GM12873 (cell line): ENCODE measurements at regions not wholly inside any gene's neighbourhood (a gene's known extent, or its start where the extent isn't known, plus 50 kb on each side); places are given as distances from the start of the nearest gene placed in this dataset.

Experiments
- TF ChIP-seq, protein P1 (sequence below): IDR thresholded peaks from 2 replicates; pipeline ENCODE4 v1.5.1; 2012; ENCODE audit warnings: low read depth, mild to moderate bottlenecking, moderate library complexity, low read length, control low read depth; ENCODE audit not compliant: insufficient read depth; ENCODE audit errors: missing control alignments

DNA sequence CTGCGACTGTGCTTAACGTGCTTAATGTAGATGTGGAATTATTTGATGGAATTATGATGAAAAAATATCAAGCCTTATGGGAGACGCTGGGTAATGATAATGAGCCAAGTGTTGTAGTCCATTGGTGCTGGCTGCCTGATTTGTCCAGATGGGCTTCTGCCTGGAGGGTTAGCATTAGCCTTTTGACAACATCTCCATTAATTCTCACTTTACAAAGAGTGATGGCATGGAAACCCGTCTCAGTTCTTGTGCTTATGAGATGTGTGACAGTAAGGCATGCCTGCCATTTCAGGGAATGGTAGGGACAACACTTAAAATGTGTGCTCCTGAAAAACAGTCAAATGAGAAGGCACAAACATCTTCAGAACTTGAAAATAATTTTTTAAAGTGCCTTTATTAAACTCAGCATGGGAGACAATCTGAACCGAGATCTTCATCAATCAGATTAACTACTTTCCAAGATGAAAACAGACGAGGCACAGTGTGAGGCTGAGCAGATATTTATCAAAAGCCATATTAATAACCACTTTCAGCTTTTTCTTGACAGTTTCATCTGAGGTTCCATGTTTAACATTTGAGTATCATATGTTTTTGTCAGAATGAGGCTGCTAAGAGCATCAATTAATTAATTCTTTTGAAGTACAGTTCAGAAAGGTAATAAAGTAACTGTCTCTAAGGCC, 473.1 kb downstream of the NXPH1 start:
- TF ChIP-seq, protein P1, sequence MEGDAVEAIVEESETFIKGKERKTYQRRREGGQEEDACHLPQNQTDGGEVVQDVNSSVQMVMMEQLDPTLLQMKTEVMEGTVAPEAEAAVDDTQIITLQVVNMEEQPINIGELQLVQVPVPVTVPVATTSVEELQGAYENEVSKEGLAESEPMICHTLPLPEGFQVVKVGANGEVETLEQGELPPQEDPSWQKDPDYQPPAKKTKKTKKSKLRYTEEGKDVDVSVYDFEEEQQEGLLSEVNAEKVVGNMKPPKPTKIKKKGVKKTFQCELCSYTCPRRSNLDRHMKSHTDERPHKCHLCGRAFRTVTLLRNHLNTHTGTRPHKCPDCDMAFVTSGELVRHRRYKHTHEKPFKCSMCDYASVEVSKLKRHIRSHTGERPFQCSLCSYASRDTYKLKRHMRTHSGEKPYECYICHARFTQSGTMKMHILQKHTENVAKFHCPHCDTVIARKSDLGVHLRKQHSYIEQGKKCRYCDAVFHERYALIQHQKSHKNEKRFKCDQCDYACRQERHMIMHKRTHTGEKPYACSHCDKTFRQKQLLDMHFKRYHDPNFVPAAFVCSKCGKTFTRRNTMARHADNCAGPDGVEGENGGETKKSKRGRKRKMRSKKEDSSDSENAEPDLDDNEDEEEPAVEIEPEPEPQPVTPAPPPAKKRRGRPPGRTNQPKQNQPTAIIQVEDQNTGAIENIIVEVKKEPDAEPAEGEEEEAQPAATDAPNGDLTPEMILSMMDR, result no peak

DNA sequence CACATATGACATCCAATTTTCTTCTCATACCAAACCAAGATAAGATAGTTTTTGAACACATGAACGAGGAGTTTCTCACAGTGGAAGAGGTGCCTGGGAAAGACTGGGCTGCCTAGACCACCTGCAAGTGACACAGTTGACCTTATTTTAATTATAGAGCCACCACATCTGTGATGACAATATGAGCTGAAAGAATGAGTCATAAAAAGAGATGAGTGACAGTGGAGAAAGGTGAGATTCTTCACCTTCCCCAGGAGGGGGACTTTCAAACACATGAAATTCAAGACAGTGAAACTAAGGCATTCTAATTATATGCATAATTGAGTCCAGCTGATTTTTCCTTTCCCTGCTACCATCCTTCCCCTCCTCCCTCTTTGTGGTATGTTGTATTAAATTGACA, 475.5 kb downstream of the NXPH1 start:
- TF ChIP-seq, protein P1, result no peak

DNA sequence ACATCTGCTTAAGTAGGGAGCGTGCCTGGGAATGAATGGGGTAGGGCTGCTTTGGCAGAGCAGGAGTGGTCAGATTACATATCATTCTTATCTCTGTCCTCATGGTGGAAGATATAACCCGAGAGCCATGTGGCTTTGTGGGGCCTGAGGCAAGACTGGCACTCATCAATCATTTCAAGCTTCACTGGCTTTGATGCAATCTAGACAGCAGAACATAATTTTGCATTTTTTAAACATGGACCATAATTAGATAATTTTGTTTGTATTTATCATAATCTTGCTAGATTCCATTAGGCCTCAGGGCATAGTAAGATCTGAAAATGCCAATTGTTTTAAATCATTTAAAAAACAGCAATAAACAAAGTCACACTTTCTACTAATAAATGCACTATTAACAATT, 480.3 kb downstream of the NXPH1 start:
- TF ChIP-seq, protein P1, result no peak

DNA sequence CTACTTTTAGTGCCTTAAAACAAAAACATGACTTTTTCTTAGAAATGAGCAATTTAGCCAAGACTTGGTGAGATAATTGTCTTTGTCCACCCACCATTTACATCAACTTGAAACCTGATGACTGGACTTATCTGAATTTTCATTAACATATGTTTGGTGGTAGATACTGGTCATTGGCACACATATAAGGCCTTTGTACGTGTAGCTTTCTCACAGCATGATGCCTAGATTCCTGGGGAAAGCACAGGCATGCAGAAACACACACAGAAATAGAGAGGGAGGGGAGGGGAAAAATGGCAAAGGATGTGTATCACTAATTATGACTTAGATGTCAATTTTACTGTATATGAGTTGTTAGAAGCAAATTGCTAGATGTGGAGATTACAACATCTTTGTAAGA, 488.4 kb downstream of the NXPH1 start:
- TF ChIP-seq, protein P1, result no peak

DNA sequence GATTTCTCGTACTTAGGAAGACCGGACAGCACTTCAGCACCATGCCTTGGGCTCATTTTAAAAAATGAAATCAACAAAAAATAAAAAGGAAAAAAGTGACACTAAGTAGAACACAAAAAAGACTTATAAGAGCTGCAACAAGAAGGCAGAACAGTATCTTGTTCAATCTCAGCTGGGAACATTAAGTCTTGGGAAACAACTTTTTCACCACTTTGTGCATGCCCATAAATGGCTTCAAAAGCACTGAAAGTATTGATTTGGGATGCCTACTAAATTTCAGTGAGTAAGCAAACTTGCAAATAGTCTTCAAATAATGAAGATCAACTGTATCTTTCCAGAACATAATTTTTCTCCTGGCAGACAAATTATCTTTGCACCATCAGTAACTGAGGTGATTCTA, 489.3 kb downstream of the NXPH1 start:
- TF ChIP-seq, protein P1, result no peak

DNA sequence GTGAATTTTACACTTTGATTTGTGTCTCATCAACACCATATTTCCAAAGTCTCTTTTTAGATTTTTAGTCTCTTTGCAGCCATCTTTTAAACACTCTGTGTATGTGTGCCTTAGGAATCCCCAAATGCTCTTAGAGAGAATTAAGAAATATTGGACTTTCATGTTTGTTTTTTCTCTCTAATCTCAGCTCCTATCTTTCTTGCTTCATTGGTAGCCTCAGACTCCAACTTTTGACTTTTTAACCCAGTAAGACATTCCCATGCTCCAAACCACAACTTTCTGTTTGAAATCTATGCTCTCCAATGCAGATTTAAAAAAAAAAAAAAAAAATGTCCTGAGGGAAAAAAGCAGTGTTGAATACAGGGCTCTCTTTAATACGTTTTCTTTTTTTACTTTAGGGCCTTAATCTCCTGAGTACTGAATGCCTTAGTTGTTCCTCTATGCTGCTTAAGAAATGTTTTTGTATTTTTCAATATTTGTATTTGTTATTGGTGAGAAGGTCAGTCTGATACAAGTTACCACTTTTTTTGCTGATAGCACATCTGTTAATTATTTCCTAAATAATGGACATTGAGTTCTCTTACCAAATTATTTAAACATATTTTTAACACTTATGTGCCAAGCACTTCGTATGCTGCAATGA, 489.9 kb downstream of the NXPH1 start:
- TF ChIP-seq, protein P1, result no peak

DNA sequence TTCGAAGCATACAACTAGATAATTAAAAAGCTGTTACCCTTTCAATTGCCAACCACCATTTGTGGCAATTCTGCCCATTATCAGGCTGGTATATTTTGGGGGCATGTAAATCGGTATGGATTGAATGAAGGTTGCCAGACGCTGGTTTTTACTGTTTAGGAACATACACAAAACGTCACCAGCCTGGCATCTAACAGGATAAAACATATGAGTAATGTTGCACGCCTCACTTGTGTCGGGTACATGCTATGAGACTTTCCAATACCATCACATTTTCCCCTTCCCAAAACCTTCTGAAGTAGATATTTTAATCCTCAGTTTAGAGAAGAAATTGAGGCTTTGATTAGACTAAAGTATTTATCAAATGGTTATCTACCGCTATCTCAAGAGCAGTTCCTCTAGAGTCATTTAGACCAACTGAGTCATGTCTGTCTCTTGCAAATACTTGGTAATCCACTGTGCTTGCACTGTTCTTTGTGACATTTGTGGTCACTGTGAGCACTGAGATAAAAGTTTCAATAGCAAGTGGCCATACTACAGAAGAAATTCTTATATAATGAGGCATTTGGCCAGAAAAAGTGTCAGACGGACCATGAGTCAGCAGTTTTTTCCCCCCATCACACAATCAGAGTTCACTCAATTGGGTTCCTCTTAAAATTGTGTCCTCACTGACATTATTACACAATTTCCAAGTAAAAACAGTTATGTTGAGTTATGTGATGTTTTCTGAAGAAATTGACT, 498.7 kb downstream of the NXPH1 start:
- TF ChIP-seq, protein P1, result no peak
